Thymus (tissue), 11 donors: ENCODE measurements at regions not wholly inside any gene's neighbourhood (a gene's known extent, or its start where the extent isn't known, plus 50 kb on each side); places are given as distances from the start of the nearest gene placed in this dataset.
A peak's percentile ranks its signal among the peaks of the same experiment; 100 is the strongest.

ENCODE experiments used
- DNase-seq, 9 donors: peaks; one replicate each; pipeline ENCODE4 v3.0.0-alpha.2; 2013; ENCODE audit warnings: low spot score in 9 of 9, low read depth in 6 of 9, missing footprints in 1 of 9
- H3K27ac ChIP-seq, 2 donors: one replicate each; pipeline ENCODE4 v1.5.1; 2013; ENCODE audit warnings: control low read depth in 1 of 2, low read depth in 1 of 2, low read length in 1 of 2, mild to moderate bottlenecking in 1 of 2, moderate library complexity in 1 of 2
- H3K27me3 ChIP-seq, 2 donors: one replicate each; pipeline ENCODE4 v1.5.1; 2013; ENCODE audit warnings: low read length in 1 of 2; ENCODE audit not compliant: control insufficient read depth in 2 of 2, insufficient read depth in 1 of 2
- H3K36me3 ChIP-seq, 2 donors: one replicate each; pipeline ENCODE4 v1.5.1; 2013; ENCODE audit warnings: low read length in 1 of 2, mild to moderate bottlenecking in 1 of 2, moderate library complexity in 1 of 2; ENCODE audit not compliant: control insufficient read depth in 2 of 2, insufficient read depth in 2 of 2
- H3K4me1 ChIP-seq, 2 donors: one replicate each; pipeline ENCODE4 v1.5.1; 2013; ENCODE audit warnings: low read length in 2 of 2; ENCODE audit not compliant: control insufficient read depth in 2 of 2, insufficient read depth in 2 of 2
- H3K4me3 ChIP-seq, 2 donors: one replicate each; pipeline ENCODE4 v1.5.1; 2013; ENCODE audit warnings: low read length in 2 of 2, control low read depth in 1 of 2, mild to moderate bottlenecking in 1 of 2
- H3K9me3 ChIP-seq, 2 donors: one replicate each; pipeline ENCODE4 v1.5.1; 2013; ENCODE audit warnings: low read length in 1 of 2, mild to moderate bottlenecking in 1 of 2; ENCODE audit not compliant: control insufficient read depth in 2 of 2, insufficient read depth in 1 of 2
- WGBS: extraction: QIAGEN DNeasy Blood & Tissue Kit; methylation state at CpG from one replicate; pipeline ENCODE4 v1.1.7; 2013; 5-methylcytosine and 5-hydroxymethylcytosine counted together
- donor health status: healthy.

DNA sequence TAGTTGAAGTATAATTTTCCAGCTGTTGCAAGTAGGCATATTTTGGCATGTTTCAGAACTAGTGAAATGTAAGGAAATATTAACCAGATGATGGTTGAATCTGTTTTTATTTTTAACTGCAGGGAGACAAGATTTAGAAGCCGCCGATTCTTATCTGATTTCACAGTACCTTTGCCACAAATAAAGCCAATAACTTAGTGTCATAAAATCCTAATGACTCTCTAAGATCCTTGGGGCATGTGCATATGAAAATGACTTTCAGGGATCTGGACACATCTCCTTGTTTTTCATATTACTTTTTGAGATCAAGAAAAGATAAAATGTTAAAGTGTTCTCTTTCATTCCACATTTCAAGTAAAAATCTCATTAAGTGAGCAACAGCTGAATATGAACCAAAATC lies 125.8 kb upstream of the CNTLN start:
- Histone ChIP-seq H3K27me3 (no peaks in the 10 kb centered on the region), H3K36me3 (no peaks in the 10 kb centered on the region), H3K27ac (no peak overlapping the region), H3K4me1 (no peaks in the 10 kb centered on the region), H3K9me3 (no peaks in the 10 kb centered on the region), H3K4me3 (no peak overlapping the region)
- 95% methylated on average over 2 of the region's 2 CpGs for WGBS
- DNase-seq, result no peak

DNA sequence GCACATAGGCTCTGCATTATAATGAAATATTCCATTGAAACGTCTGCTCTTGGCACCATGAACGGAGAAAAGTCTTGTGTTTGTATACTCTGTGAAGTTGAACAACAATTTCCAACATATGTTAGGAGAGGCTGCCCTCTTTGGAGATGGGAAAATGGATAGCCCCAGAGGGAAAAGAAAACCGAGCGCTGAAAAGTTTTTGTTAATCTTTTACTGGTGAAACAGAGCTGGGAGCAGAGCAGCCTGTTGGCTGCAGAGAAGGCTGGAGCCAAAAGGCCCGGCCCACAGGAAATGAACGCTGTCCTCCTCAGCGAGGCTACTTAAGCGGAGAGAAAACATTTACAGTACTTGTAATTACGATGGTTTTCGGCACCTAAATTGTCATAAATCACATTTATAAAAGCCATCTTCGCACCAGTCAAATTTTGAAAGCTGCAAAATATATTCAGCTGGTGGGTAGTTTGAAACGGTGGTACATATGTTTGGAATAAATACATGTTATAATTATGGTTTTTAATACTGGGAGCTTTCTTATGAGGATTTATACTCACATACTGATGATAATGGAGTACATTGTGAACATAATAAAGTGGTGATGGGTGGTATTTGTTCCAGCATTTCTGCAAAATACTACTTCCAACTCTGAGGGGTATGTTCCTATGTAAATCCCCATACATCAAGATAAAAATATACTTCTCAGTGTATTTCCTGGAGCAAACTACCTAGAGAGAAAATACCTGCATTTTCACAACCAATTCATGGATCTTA lies 129.6 kb upstream of the CNTLN start:
- Histone ChIP-seq H3K4me1 (no peaks in the 10 kb centered on the region), H3K27ac (no peak overlapping the region), H3K27me3 (no peaks in the 10 kb centered on the region), H3K9me3 (no peaks in the 10 kb centered on the region), H3K4me3 (no peak overlapping the region), H3K36me3 (no peaks in the 10 kb centered on the region)
- 54% methylated on average over 12 of the region's 12 CpGs for WGBS
- peak in 2 of 9 donors; percentile 4 to 12 for DNase-seq

DNA sequence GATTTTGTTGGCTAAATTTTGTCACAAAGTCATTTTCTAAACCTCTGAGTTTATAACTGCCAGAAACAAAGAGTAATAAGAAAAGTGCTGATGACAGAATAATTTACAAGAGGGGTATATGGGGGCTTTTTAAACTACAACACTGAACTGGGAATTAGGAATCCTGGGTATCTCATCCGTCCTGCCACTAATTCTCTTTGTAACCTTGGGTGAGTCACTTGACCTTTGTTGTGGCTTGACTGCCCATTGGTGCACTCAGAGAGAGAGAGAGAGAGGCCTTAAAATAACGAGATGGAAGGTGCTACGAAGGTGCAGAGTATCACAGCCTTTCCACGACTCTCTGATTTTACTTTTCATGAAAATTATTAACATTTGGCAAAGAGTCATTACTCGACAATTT lies 130.3 kb upstream of the CNTLN start:
- 90% methylated on average over 5 of the region's 5 CpGs for WGBS
- no peak for DNase-seq
- Histone ChIP-seq H3K4me3 (no peak overlapping the region), H3K36me3 (no peaks in the 10 kb centered on the region), H3K4me1 (no peaks in the 10 kb centered on the region), H3K9me3 (no peaks in the 10 kb centered on the region), H3K27ac (no peak overlapping the region), H3K27me3 (no peaks in the 10 kb centered on the region)

DNA sequence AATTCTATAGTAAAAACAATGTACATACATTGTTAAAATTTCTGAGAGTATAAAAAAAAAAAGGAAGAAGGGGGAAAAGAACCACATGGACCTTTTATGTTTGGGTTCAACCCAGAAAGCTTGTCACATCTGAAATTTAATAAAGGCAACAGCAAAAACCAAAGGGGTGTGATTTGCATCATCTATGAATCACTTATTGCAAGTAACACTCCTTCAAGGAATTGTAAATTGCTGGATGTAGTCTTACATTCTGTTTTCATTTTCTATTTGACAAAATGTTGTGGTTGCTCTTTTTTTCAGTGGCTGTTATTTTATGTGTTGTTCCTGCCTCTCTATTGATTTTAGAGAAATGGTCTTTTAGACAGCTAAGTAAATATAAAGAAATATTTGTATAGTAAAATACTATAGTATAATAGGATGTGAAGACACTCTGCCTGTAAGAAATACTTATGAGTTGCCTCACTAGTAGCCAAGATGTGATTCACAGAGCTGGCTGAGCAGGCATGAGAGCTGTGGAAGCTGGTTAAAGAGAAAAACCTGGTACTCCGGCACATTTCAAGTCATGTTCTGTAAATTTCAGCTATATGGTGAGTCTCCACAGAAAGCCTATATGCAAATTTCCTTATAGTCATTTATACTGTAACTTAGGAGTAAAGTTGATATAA lies 131.1 kb upstream of the CNTLN start:
- H3K9me3 ChIP-seq, result no peaks in the 10 kb centered on the region
- DNase-seq, result no peak
- H3K36me3 ChIP-seq, result no peaks in the 10 kb centered on the region
- H3K27me3 ChIP-seq, result no peaks in the 10 kb centered on the region
- H3K4me3 ChIP-seq, result no peak overlapping the region
- H3K27ac ChIP-seq, result no peak overlapping the region
- no peaks in the 10 kb centered on the region for H3K4me1 ChIP-seq
- 100% methylated on average over 1 of the region's 1 CpG for WGBS

DNA sequence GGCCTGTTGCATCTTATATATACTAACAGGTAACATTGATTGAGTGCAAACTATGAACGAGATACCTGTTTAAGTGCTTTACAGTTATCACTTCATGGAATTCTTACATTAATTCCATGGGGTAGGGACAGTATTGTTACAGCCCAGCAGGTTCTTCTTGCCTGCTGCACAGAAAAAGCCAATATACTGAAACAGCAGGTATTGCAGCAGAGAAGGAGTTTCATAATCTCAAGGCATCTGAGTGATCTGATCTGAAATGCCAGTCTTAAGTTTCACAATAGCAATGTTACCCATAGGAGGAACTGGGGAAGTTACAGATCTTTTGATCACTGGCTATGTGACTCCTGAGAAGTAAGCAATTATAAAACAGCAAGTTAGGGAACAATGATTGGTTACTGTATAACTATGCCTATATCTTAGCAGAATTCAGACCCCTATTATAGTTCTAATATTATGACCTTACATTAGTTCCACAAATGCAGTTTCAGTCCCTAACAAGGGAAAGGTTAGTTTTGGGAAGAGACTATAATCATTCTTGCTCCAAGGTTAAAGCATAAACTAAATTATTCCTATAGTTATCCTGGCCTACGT lies 126.5 kb upstream of the BNC2 start:
- no peaks in the 10 kb centered on the region for H3K9me3 ChIP-seq
- no peak overlapping the region for H3K4me3 ChIP-seq
- WGBS, result 97% methylated on average over 2 of the region's 2 CpGs
- no peaks in the 10 kb centered on the region for H3K27me3 ChIP-seq
- no peak overlapping the region for H3K27ac ChIP-seq
- no peaks in the 10 kb centered on the region for H3K36me3 ChIP-seq
- H3K4me1 ChIP-seq, result no peaks in the 10 kb centered on the region
- no peak for DNase-seq

DNA sequence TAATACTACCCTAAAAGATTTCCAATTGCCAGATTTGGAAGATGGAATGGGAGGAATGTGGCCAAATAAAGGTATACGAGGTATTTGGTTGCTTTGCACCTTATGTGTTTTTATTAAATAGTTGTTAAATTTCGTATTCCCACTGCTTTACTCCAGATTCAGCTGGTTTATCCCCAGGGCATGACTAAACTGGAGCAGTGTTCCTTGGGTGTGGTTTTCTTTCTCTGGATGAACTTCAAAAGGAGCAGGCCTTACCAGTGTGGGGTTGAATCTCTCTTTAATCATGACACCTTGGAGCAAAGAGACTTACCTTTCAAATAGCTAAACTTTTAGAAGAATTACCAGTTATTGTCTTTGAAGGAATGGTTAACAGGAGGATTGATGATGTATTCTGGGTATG lies 121.7 kb upstream of the BNC2 start:
- Histone ChIP-seq H3K36me3 (no peaks in the 10 kb centered on the region), H3K4me3 (no peak overlapping the region), H3K27ac (no peak overlapping the region), H3K9me3 (no peaks in the 10 kb centered on the region), H3K27me3 (no peaks in the 10 kb centered on the region), H3K4me1 (no peaks in the 10 kb centered on the region)
- WGBS, result 79% methylated on average over 2 of the region's 2 CpGs
- no peak for DNase-seq

DNA sequence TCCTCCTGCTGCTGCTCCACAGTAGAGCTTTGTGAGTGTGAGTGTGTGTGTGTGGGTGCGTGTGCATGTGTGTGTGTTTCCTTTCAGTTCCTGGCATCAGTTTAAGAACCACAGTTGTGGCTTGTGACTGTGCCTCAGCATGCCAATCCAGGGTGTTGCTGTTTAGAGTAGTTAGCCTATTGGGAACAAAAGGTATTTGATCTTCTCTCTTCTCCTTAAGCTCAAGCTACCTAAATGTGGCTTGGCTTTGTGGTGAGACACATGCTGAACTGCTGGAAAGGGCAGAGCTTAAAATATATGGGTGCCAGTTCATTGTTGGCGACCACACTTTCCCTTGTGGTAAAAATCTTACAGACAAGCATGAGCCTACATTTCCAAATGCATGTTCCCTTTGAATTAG lies 116.6 kb upstream of the BNC2 start:
- Histone ChIP-seq H3K4me3 (no peak overlapping the region), H3K4me1 (no peaks in the 10 kb centered on the region), H3K9me3 (no peaks in the 10 kb centered on the region), H3K27ac (no peak overlapping the region), H3K27me3 (no peaks in the 10 kb centered on the region), H3K36me3 (no peaks in the 10 kb centered on the region)
- peak in 1 of 9 donors; percentile 27 for DNase-seq
- 19% methylated on average over 2 of the region's 2 CpGs for WGBS

DNA sequence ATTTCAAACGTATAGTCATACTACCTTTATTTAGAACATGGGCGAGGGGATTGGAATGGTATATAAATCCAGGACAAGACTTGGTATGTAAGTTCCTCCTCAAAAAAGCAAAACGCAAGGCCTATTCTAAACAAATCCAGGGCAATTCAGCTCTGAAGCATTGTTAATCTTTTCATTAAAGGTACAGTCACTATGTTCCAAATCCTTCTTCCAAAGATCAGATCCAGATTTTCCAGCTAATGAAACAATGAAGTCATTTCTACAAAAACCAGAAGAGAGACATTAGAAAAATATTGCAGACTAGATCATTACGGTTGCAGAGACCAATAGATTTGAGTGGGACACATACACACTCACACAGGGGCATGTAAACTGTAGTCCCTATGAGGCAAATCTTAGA lies 116.1 kb upstream of the BNC2 start:
- H3K4me1 ChIP-seq, result no peaks in the 10 kb centered on the region
- no peak overlapping the region for H3K4me3 ChIP-seq
- H3K36me3 ChIP-seq, result no peaks in the 10 kb centered on the region
- no peaks in the 10 kb centered on the region for H3K9me3 ChIP-seq
- no peak for DNase-seq
- WGBS, result 85% methylated on average over 4 of the region's 4 CpGs
- no peaks in the 10 kb centered on the region for H3K27me3 ChIP-seq
- no peak overlapping the region for H3K27ac ChIP-seq

DNA sequence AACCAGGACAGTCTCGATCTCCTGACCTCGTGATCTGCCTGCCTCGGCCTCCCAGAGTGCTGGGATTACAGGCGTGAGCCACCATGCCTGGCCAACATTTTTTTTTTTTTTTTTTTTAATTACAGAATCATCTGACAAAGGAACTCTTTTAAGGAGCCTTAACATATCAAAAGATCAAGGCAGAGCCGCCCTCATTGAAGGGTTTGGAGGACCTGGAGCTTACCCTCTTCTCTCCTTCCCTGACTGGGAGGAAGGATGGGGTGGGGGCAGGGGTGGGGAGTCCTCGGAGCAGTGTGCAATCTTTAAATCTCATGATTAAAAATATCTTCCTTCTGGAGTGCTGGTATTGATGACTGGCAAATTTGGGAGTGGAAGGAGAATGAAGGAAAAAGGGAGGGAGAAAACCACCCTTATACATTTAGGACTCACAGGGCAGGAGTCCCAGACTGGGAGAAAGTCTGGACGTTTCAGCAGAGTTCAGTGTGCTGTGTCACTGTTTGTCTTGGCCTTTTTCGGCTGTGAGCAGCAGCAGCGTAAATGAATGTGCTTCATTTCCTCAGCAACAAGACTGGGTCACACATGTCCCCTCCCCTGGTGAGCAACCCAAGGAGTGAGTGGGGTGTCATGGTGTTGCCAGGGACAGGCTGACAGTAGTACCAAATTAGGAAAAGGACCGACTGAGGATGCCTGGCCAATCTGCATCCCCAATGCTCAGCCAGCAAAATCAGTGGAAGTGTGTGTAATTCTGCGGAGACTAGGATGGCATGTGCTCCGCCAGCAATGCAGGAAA lies 115.3 kb upstream of the BNC2 start:
- 83% methylated on average over 12 of the region's 12 CpGs for WGBS
- Histone ChIP-seq H3K4me1 (no peaks in the 10 kb centered on the region), H3K9me3 (no peaks in the 10 kb centered on the region), H3K27ac (no peak overlapping the region), H3K36me3 (no peaks in the 10 kb centered on the region), H3K4me3 (no peak overlapping the region), H3K27me3 (no peaks in the 10 kb centered on the region)
- no peak for DNase-seq
